Keratinocyte (primary cell): ENCODE measurements at regions not wholly inside any gene's neighbourhood (a gene's known extent, or its start where the extent isn't known, plus 50 kb on each side); places are given as distances from the start of the nearest gene placed in this dataset.

Source experiments
- DNase-seq: peaks from one replicate; pipeline ENCODE4 v3.0.0-alpha.2; 2011; ENCODE audit warnings: low read depth, missing footprints, low spot score
- FAIRE-seq: peaks from 2 replicates; lab custom pipeline; 2011; peaks lifted over from hg19 to GRCh38; lab: Jason Lieb, UNC
- H2AFZ ChIP-seq: 2 replicates; pipeline ENCODE4 v1.6.0; 2012; ENCODE audit warnings: low read length, control low read depth, inconsistent platforms; ENCODE audit not compliant: control insufficient read depth
- H3K27ac ChIP-seq: 2 replicates; pipeline ENCODE4 v1.5.1; 2011; ENCODE audit warnings: low read length; ENCODE audit not compliant: control insufficient read depth, insufficient read depth
- H3K27me3 ChIP-seq: 3 replicates; pipeline ENCODE4 v1.6.0; 2011; ENCODE audit warnings: low read length; ENCODE audit not compliant: control insufficient read depth, insufficient read depth; ENCODE audit errors: extremely low read depth
- H3K36me3 ChIP-seq, 2 experiments: 2 replicates in 1 of 2; 3 replicates in 1 of 2; pipeline ENCODE4 v1.5.1; 2011; ENCODE audit warnings: low read length in 2 of 2, mild to moderate bottlenecking in 1 of 2; ENCODE audit not compliant: control insufficient read depth in 2 of 2, insufficient read depth in 2 of 2; ENCODE audit errors: extremely low read depth in 1 of 2
- H3K4me1 ChIP-seq: 3 replicates; pipeline ENCODE4 v1.5.1; 2011; ENCODE audit warnings: low read length; ENCODE audit not compliant: control insufficient read depth, insufficient read depth; ENCODE audit errors: extremely low read depth
- H3K4me2 ChIP-seq: 3 replicates; pipeline ENCODE4 v1.6.0; 2011; ENCODE audit warnings: low read depth, low read length; ENCODE audit not compliant: control insufficient read depth, insufficient read depth; ENCODE audit errors: extremely low read depth
- H3K4me3 ChIP-seq, 3 experiments: fragments of 200-600 bp in 1 of 3; sonication (generic) in 1 of 3; 2 replicates in 2 of 3; 3 replicates in 1 of 3; pipeline ENCODE4 v1.5.1; 2011 to 2016; ENCODE audit warnings: low read length in 3 of 3, mild to moderate bottlenecking in 3 of 3, control low read depth in 2 of 3, inconsistent platforms in 1 of 3, low read depth in 1 of 3, mixed read lengths in 1 of 3, mixed run types in 1 of 3, moderate library complexity in 1 of 3; ENCODE audit not compliant: control insufficient read depth in 2 of 3, insufficient read depth in 2 of 3; ENCODE audit errors: extremely low read depth in 1 of 3
- H3K79me2 ChIP-seq: 2 replicates; pipeline ENCODE4 v1.6.0; 2012; ENCODE audit warnings: low read length; ENCODE audit not compliant: control insufficient read depth, insufficient read depth
- H3K9ac ChIP-seq: 3 replicates; pipeline ENCODE4 v1.6.0; 2011; ENCODE audit warnings: low read length; ENCODE audit not compliant: control insufficient read depth, insufficient read depth; ENCODE audit errors: extremely low read depth
- H3K9me1 ChIP-seq: 3 replicates; pipeline ENCODE4 v1.6.0; 2011; ENCODE audit warnings: low read length; ENCODE audit not compliant: control insufficient read depth, insufficient read depth; ENCODE audit errors: extremely low read depth
- H3K9me3 ChIP-seq: 2 replicates; pipeline ENCODE4 v1.5.1; 2012; ENCODE audit warnings: low read depth, low read length; ENCODE audit not compliant: control insufficient read depth
- H4K20me1 ChIP-seq: 3 replicates; pipeline ENCODE4 v1.6.0; 2011; ENCODE audit warnings: low read length; ENCODE audit not compliant: control insufficient read depth, insufficient read depth; ENCODE audit errors: extremely low read depth
- EZH2 ChIP-seq: IDR thresholded peaks from one replicate; pipeline ENCODE4 v1.6.1; 2012; ENCODE audit warnings: inconsistent platforms, mild to moderate bottlenecking, low read length, moderate library complexity
- dilution Hi-C: fragments of 300-500 bp; cut with MboI; formaldehyde crosslinking; loops from one replicate; pipeline ENCODE4 v1.7.0; 2020; ENCODE audit warnings: low sequenced_read_pairs; ENCODE audit not compliant: extremely low pct_ligation_motif_present
- TF ChIP-seq, protein P1 (sequence below), 3 experiments: IDR thresholded peaks in 1 of 3; conservative IDR thresholded peaks in 1 of 3; optimal IDR thresholded peaks in 1 of 3; 2 replicates in 2 of 3; 3 replicates in 1 of 3; pipeline versions ENCODE3 to v1.5.1; 2011; ENCODE audit warnings: low read length in 3 of 3, mild to moderate bottlenecking in 3 of 3, moderate library complexity in 2 of 3, control low read depth in 1 of 3, inconsistent platforms in 1 of 3; ENCODE audit not compliant: insufficient read depth in 2 of 3; ENCODE audit errors: extremely low read depth in 1 of 3

DNA sequence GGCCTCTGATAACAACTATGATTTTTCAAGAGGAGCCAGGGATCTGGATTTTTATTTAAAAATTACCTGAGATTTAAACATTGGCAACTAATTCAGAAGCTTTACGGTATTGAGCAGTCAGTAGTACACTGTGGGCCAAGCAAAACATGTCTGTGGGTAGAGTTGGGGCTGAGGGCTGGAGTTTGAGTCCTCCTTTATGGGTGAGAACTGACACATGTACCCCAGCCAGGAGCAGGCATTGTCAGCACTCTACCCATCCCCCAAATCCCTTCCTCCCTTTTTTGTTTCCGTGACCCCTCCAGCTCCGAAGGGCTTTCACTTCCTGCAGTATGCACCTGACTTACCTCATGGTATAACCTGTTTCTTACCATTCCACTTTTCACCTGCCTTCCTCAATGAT lies 131.4 kb downstream of the SNX5 start:
- peaks cover 12% of the 10 kb centered on the region for H3K4me1 ChIP-seq
- dilution Hi-C loops = no loop called here
- no peaks in the 10 kb centered on the region for H3K36me3 ChIP-seq
- TF ChIP-seq, protein P1, sequence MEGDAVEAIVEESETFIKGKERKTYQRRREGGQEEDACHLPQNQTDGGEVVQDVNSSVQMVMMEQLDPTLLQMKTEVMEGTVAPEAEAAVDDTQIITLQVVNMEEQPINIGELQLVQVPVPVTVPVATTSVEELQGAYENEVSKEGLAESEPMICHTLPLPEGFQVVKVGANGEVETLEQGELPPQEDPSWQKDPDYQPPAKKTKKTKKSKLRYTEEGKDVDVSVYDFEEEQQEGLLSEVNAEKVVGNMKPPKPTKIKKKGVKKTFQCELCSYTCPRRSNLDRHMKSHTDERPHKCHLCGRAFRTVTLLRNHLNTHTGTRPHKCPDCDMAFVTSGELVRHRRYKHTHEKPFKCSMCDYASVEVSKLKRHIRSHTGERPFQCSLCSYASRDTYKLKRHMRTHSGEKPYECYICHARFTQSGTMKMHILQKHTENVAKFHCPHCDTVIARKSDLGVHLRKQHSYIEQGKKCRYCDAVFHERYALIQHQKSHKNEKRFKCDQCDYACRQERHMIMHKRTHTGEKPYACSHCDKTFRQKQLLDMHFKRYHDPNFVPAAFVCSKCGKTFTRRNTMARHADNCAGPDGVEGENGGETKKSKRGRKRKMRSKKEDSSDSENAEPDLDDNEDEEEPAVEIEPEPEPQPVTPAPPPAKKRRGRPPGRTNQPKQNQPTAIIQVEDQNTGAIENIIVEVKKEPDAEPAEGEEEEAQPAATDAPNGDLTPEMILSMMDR (optimal IDR thresholded peaks at IDR 0.05 in 1 of 3, IDR thresholded peaks at IDR 0.05 in 1 of 3, conservative IDR thresholded peaks at IDR 0.05 in 1 of 3; ENCODE audit: extremely low read depth in 1 of 3, insufficient read depth in 2 of 3, low read length in 3 of 3) = no peak
- TF ChIP-seq EZH2 = no peak
- H3K9me3 ChIP-seq = peaks cover 2% of the 10 kb centered on the region
- H3K27ac ChIP-seq = no peak overlapping the region
- DNase-seq (no peak), FAIRE-seq (no peak)
- H3K27me3 ChIP-seq = no peaks in the 10 kb centered on the region
- no peak overlapping the region for H3K9ac ChIP-seq
- no peak overlapping the region for H3K4me2 ChIP-seq
- H4K20me1 ChIP-seq = no peaks in the 10 kb centered on the region
- no peaks in the 10 kb centered on the region for H3K9me1 ChIP-seq
- no peak overlapping the region for H2AFZ ChIP-seq
- H3K79me2 ChIP-seq = no peaks in the 10 kb centered on the region
- no peak overlapping the region for H3K4me3 ChIP-seq

DNA sequence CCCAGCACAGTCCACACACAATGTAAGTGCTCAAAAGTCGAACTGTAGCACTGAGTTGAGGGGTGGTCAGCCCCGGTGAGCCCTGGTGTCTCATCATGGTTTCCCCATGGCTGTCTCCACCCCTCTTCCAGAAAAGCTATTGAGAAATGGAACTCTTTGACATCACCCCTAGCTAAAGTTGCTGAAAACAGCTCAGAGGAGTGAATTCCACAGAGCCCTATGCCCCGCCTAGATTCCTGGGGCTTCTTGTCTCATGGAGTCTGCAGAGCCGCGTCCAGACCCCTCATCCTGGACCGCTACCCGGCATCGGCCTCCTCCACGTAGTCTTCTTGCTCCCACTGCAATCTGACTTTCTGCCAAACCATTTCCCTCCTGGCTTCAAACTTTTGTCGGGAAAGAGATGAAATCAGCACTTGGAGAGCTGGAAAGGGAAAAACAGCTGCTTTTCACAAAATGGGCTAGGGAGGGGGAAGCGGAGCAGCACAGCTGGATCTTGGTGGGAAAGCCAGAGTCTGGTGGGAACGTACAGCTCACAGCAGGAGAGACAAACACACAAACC lies 132.2 kb downstream of the SNX5 start:
- no peaks in the 10 kb centered on the region for H4K20me1 ChIP-seq
- H3K4me2 ChIP-seq = no peak overlapping the region
- H3K36me3 ChIP-seq = no peaks in the 10 kb centered on the region
- H3K27ac ChIP-seq = no peak overlapping the region
- no peak for TF ChIP-seq EZH2
- TF ChIP-seq, protein P1 (optimal IDR thresholded peaks at IDR 0.05 in 1 of 3, IDR thresholded peaks at IDR 0.05 in 1 of 3, conservative IDR thresholded peaks at IDR 0.05 in 1 of 3; ENCODE audit: extremely low read depth in 1 of 3, insufficient read depth in 2 of 3, low read length in 3 of 3) = no peak
- dilution Hi-C loops = no loop called here
- peaks cover 2% of the 10 kb centered on the region for H3K9me3 ChIP-seq
- H3K9me1 ChIP-seq = no peaks in the 10 kb centered on the region
- H2AFZ ChIP-seq = no peak overlapping the region
- no peaks in the 10 kb centered on the region for H3K79me2 ChIP-seq
- no peak overlapping the region for H3K4me3 ChIP-seq
- no peak for FAIRE-seq
- peaks cover 12% of the 10 kb centered on the region for H3K4me1 ChIP-seq
- DNase-seq = no peak
- H3K9ac ChIP-seq = no peak overlapping the region
- H3K27me3 ChIP-seq = no peaks in the 10 kb centered on the region
